AG10803 (cell line): ENCODE measurements at regions not wholly inside any gene's neighbourhood (a gene's known extent, or its start where the extent isn't known, plus 50 kb on each side); places are given as distances from the start of the nearest gene placed in this dataset.

Experiments used
- DNase-seq: peaks from one replicate; pipeline ENCODE4 v3.0.0; 2010; ENCODE audit warnings: low read depth
- H3K4me3 ChIP-seq: 2 replicates; pipeline ENCODE4 v1.5.1; 2011; ENCODE audit warnings: mild to moderate bottlenecking, low read length, control low read depth
- CTCF ChIP-seq: conservative IDR thresholded peaks from 2 replicates; pipeline ENCODE4 v1.5.1; 2011; ENCODE audit warnings: mild to moderate bottlenecking, low read length, control low read depth, inconsistent platforms

- H3K4me3 ChIP-seq: no peak overlapping the region
- TF ChIP-seq CTCF: no peak
- no peak for DNase-seq
Measured at GRCh38 chr13:103716718-103717117, 650.5 kb upstream of the SLC10A2 start.

- no peak overlapping the region for H3K4me3 ChIP-seq
- TF ChIP-seq CTCF: no peak
- DNase-seq: no peak
Measured at GRCh38 chr13:103715335-103715734, 649.1 kb upstream of the SLC10A2 start.

GRCh38 chr13:103703246-103703645, 637.0 kb upstream of the SLC10A2 start:
- TF ChIP-seq CTCF: no peak
- H3K4me3 ChIP-seq: no peak overlapping the region
- DNase-seq: no peak

GRCh38 chr13:103698000-103698399, 631.8 kb upstream of the SLC10A2 start:
- no peak for DNase-seq
- H3K4me3 ChIP-seq: no peak overlapping the region
- TF ChIP-seq CTCF: no peak

- TF ChIP-seq CTCF: no peak
- no peak for DNase-seq
- H3K4me3 ChIP-seq: no peak overlapping the region
Measured at GRCh38 chr13:103695320-103695719, 629.1 kb upstream of the SLC10A2 start.

GRCh38 chr13:103694471-103694870, 628.3 kb upstream of the SLC10A2 start:
- TF ChIP-seq CTCF: no peak
- H3K4me3 ChIP-seq: no peak overlapping the region
- no peak for DNase-seq

GRCh38 chr13:103694033-103694432, 627.8 kb upstream of the SLC10A2 start:
- TF ChIP-seq CTCF: no peak
- H3K4me3 ChIP-seq: no peak overlapping the region
- no peak for DNase-seq
